HUES6 (cell line): ENCODE measurements at regions not wholly inside any gene's neighbourhood (a gene's known extent, or its start where the extent isn't known, plus 50 kb on each side); places are given as distances from the start of the nearest gene placed in this dataset.

Source experiments
- H3K27ac ChIP-seq: 2 replicates; pipeline ENCODE4 v1.7.0; 2013; ENCODE audit warnings: low read depth, mild to moderate bottlenecking, low read length, inconsistent platforms
- H3K27me3 ChIP-seq: 2 replicates; pipeline ENCODE4 v1.6.1; 2013; ENCODE audit warnings: low read length; ENCODE audit not compliant: control insufficient read depth, insufficient read depth
- H3K36me3 ChIP-seq: 2 replicates; pipeline ENCODE4 v1.6.1; 2013; ENCODE audit warnings: low read length; ENCODE audit not compliant: control insufficient read depth, insufficient read depth
- H3K4me1 ChIP-seq: 2 replicates; pipeline ENCODE4 v1.6.1; 2013; ENCODE audit warnings: low read length; ENCODE audit not compliant: control insufficient read depth, insufficient read depth
- H3K4me3 ChIP-seq: 2 replicates; pipeline ENCODE4 v1.5.1; 2013; ENCODE audit warnings: low read depth, low read length
- H3K9ac ChIP-seq: one replicate; pipeline ENCODE4 v1.6.1; 2013; ENCODE audit warnings: mild to moderate bottlenecking, low read length
- H3K9me3 ChIP-seq: 2 replicates; pipeline ENCODE4 v1.6.1; 2013; ENCODE audit warnings: low read depth, low read length; ENCODE audit not compliant: control insufficient read depth, insufficient read depth

DNA sequence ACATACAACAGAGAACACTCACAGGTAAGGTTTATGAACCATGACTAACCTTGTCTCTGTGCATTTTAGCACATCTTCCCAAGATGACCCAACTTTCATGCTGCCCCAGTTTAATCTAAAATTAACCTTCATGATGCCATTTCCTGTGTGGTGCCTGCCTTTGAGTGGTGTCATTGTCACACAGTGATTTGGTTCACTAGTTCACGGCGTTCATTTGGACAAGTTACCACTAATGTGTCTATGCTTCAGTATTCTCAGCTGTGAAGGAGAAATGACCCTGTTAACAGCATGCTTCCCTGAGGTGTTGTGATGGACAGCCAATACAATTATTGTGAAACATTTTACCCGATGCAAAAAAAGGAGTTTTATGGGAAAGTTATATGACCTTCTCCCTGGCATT is 693.1 kb downstream of the RWDD3 start:
- no peaks in the 10 kb centered on the region for H3K9me3 ChIP-seq
- H3K36me3 ChIP-seq, result no peaks in the 10 kb centered on the region
- no peak overlapping the region for H3K27ac ChIP-seq

GRCh38 chr1:95935719-95936118 is 701.7 kb downstream of the RWDD3 start:
- Histone ChIP-seq H3K27ac (no peak overlapping the region), H3K9ac (no peak overlapping the region), H3K36me3 (no peaks in the 10 kb centered on the region), H3K4me3 (no peak overlapping the region), H3K4me1 (no peaks in the 10 kb centered on the region), H3K27me3 (no peaks in the 10 kb centered on the region), H3K9me3 (peaks cover 3% of the 10 kb centered on the region; the same call in 1 of the 2 replicates)

More for the DNA sequence above, 693.1 kb downstream of the RWDD3 start:
- Histone ChIP-seq H3K4me1 (no peaks in the 10 kb centered on the region; the same call in 1 of the 2 replicates), H3K4me3 (no peak overlapping the region), H3K27me3 (no peaks in the 10 kb centered on the region), H3K9ac (no peak overlapping the region)

DNA sequence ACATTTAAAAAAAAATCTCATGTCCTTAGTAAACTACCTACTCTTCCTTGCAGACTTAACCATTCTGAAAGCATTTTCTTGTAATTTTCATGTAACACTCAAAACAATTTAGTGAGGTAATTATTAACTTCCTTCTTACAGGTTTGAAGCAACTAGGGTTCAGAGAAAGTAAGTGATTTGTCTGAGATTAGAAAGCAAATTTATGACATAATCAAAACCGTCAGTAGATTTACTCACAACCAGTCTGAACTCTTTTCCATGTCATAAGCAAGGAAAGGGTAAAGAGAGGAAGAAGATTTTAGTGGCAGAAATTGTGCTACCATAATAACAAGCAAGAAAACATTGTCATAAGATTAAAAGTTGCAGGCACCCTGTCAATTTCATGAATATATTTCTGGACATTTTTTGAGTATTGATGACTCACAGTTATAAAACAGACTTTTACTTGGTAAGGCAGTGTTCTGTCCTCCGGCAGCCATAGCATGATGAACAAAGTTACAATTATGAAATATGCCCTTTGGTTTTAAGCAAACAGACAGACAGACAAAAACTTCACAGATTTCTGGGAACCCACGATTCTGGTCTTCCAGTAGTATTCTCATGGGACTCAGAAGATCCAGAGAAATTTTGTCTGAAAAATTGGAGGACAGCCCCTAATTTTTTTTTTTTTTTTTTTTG is 707.2 kb downstream of the RWDD3 start:
- H3K4me1 ChIP-seq, result no peaks in the 10 kb centered on the region
- no peaks in the 10 kb centered on the region for H3K36me3 ChIP-seq
- no peak overlapping the region for H3K27ac ChIP-seq
- H3K27me3 ChIP-seq, result no peaks in the 10 kb centered on the region
- H3K9me3 ChIP-seq, result no peaks in the 10 kb centered on the region
- no peak overlapping the region for H3K4me3 ChIP-seq
- no peak overlapping the region for H3K9ac ChIP-seq

- H3K4me3 ChIP-seq, result no peak overlapping the region
- H3K36me3 ChIP-seq, result no peaks in the 10 kb centered on the region
- H3K27ac ChIP-seq, result no peak overlapping the region
- H3K27me3 ChIP-seq, result no peaks in the 10 kb centered on the region
- H3K4me1 ChIP-seq, result peaks cover 10% of the 10 kb centered on the region; the same call in 1 of the 2 replicates
- H3K9me3 ChIP-seq, result no peaks in the 10 kb centered on the region
- no peak overlapping the region for H3K9ac ChIP-seq
Measured at GRCh38 chr1:95948023-95948422, 714.0 kb downstream of the RWDD3 start.

- Histone ChIP-seq H3K9ac (no peak overlapping the region), H3K9me3 (no peaks in the 10 kb centered on the region), H3K4me1 (peaks cover 14% of the 10 kb centered on the region; the same call in 1 of the 2 replicates), H3K36me3 (no peaks in the 10 kb centered on the region), H3K4me3 (no peak overlapping the region), H3K27me3 (no peaks in the 10 kb centered on the region), H3K27ac (no peak overlapping the region)
Measured at GRCh38 chr1:95951371-95952102, 717.5 kb downstream of the RWDD3 start.

DNA sequence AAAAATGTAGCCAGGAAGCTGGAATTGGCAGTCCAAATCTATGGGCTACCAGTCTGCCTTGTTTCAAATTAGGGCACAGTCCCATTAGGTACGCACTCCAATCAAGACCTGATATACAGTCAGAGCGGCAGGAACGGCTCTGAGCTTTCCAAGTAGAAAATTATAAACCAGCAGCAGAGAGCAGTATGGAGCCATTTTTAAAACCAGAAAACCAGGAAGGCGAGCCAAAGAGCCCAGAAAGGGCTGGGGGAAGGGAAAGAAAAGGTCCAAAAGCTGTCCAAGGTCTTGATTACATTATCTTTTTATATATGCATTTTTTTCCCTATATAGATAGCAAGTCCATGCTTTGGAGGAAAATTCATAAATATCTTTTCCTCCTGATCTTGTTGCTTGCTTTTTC is 719.0 kb downstream of the RWDD3 start:
- no peak overlapping the region for H3K4me3 ChIP-seq
- H3K36me3 ChIP-seq, result no peaks in the 10 kb centered on the region
- peaks cover 14% of the 10 kb centered on the region; the same call in 1 of the 2 replicates for H3K4me1 ChIP-seq
- 0 out of 2 replicates have a peak, but pooled peaks cover 2% of the 10 kb centered on the region for H3K9me3 ChIP-seq
- no peaks in the 10 kb centered on the region for H3K27me3 ChIP-seq
- H3K27ac ChIP-seq, result no peak overlapping the region
- no peak overlapping the region for H3K9ac ChIP-seq

DNA sequence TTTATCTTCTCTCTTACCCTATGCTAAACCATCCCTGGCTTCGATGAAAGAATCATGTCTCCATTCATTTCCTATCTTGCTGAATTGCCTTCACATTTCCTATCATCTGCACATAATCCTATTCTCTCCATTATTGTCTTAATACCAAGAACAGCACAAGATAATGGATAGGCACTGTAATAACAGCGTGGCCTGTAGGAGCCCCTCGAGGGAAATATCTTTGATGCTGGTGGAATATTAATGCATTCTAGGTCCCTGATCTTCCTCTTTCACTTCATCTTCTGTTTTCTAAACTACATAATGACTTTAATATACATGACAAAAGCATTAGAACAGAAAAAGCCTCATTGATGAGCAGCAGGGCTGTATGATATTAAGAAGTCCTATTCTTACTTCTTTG is 720.6 kb downstream of the RWDD3 start:
- Histone ChIP-seq H3K4me1 (peaks cover 9% of the 10 kb centered on the region; the same call in 1 of the 2 replicates), H3K36me3 (no peaks in the 10 kb centered on the region), H3K9ac (no peak overlapping the region), H3K4me3 (no peak overlapping the region), H3K9me3 (peaks cover 9% of the 10 kb centered on the region; the same call in 1 of the 2 replicates), H3K27me3 (no peaks in the 10 kb centered on the region), H3K27ac (no peak overlapping the region)

- no peak overlapping the region for H3K4me3 ChIP-seq
- H3K4me1 ChIP-seq, result peaks cover 8% of the 10 kb centered on the region; the same call in 1 of the 2 replicates
- H3K27me3 ChIP-seq, result no peaks in the 10 kb centered on the region
- no peak overlapping the region for H3K27ac ChIP-seq
- no peak overlapping the region for H3K9ac ChIP-seq
- peaks cover 11% of the 10 kb centered on the region; the same call in 1 of the 2 replicates for H3K9me3 ChIP-seq
- no peaks in the 10 kb centered on the region for H3K36me3 ChIP-seq
Measured at GRCh38 chr1:95956215-95956614, 722.2 kb downstream of the RWDD3 start.

DNA sequence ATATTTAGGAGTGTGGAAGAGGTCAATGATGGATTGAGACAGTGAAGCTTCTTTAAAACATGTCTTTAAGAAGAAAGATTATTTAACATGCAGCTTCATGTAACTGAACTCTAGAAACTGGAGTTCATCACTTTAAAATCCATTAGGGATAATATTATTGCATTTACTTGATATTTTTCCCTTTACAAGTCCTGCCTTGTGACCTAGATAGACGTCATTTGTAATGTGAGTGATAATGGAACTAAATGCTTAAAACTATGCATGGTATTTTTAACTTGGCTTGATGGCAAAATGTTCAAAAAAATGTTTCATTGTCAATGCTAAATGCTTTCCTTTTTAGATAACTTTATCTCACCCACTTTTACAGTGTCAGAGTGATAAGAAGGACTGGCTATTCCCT is 723.7 kb downstream of the RWDD3 start:
- Histone ChIP-seq H3K4me3 (no peak overlapping the region), H3K36me3 (no peaks in the 10 kb centered on the region), H3K9me3 (peaks cover 11% of the 10 kb centered on the region; the same call in 1 of the 2 replicates), H3K4me1 (peaks cover 4% of the 10 kb centered on the region; the same call in 1 of the 2 replicates), H3K27ac (no peak overlapping the region), H3K27me3 (no peaks in the 10 kb centered on the region), H3K9ac (no peak overlapping the region)

DNA sequence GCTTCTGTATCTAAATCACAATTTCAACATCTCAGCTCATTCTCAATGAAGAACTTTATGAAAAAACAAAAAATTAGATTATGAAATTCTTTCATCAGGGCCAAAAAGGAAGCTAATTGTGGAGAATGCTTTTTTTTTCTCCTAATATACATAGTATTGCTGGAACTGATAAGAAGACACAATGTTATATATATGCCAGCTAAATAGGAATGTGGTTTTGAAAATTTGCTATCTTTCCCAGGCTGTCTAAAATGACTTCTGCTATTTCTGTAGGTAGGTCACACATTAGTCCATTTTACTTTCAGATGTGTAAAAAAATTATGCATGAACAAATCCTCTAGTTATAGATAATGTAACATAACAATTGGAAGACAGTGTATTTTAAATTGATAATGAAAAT is 732.9 kb downstream of the RWDD3 start:
- no peaks in the 10 kb centered on the region for H3K27me3 ChIP-seq

GRCh38 chr1:95974586-95974985 is 740.6 kb downstream of the RWDD3 start:
- peaks cover 7% of the 10 kb centered on the region; the same call in 1 of the 2 replicates for H3K4me1 ChIP-seq
- H3K9me3 ChIP-seq, result no peaks in the 10 kb centered on the region
- no peaks in the 10 kb centered on the region for H3K27me3 ChIP-seq
- no peak overlapping the region for H3K9ac ChIP-seq
- no peaks in the 10 kb centered on the region for H3K36me3 ChIP-seq
- no peak overlapping the region for H3K4me3 ChIP-seq
- no peak overlapping the region for H3K27ac ChIP-seq

More for the DNA sequence above, 732.9 kb downstream of the RWDD3 start:
- Histone ChIP-seq H3K9ac (no peak overlapping the region), H3K9me3 (no peaks in the 10 kb centered on the region), H3K27ac (no peak overlapping the region), H3K4me3 (no peak overlapping the region), H3K36me3 (no peaks in the 10 kb centered on the region), H3K4me1 (no peaks in the 10 kb centered on the region)
